ENCODE measurements at regions not wholly inside any gene's neighbourhood (a gene's known extent, or its start where the extent isn't known, plus 50 kb on each side); places are given as distances from the start of the nearest gene placed in this dataset.

DNA sequence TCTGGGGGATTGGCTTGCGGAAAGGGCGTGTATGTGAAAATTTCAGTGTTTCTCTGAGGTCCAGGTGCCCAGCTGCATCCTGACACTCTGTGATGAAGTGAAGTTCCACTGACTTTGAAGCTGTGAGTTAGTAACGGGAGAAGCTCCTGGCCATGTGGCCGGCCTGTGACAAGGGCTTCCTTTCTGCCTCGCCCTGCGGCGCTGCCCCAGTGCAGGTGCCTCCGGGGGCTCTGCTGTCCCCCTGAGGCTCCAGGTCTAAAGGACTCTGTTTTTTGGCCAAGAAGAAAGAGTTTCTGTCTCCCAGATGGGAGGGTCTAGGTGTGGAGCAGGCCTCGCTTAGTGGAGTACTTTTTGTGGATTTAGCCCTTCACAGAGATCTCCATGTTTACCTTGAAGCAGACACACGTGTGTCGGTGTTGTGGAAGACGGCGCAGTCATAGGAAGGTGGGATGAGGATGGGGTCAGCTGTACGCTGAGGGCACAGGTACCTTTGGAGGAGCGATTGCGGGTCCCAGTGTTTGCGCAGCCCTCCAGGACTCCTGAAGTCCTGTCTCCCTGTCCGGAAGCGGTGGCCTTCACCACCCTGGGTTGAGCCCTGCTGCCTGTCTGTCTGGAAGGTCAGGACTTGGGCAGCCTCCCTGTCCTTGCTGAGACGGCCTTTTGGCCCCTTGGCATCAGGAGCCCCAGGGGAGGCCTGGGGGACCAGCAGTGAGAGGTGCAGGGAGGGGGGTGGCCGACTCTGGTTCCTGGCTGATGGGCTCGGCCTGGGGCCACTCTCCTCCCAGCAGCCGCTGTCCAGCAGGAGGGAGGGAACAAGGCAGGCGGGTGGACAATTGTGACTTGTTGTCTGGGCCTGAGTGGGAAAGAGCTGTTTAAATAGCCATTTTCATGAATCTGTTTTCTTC lies 1249.3 kb downstream of the BRD1 start:
- no peak overlapping the region for H3K4me3 ChIP-seq
- H3K36me3 ChIP-seq, result no peaks in the 10 kb centered on the region
- H3K9me3 ChIP-seq, result no peaks in the 10 kb centered on the region
- H3K4me1 ChIP-seq, result peaks cover 3 to 27% (median 14%) of the 10 kb centered on the region in 4 donors
- 84 to 89% (median 87%) methylated on average over 23 to 24 of the region's 24 CpGs for WGBS, 5 donors
- TF ChIP-seq CTCF (IDR thresholded peaks at IDR 0.05) (no peak), POLR2A (IDR thresholded peaks at IDR 0.05) (no peak), EP300 (IDR thresholded peaks at IDR 0.05) (no peak), POLR2AphosphoS5 (IDR thresholded peaks at IDR 0.05) (no peak)
- intact Hi-C loops (cut with DNase I; ENCODE audit: low total_unique reads), result loop anchor here (10.0 kb wide), 2 partner anchors 726 to 1056 kb away; no protein-coding TSS in a partner anchor
- H3K27ac ChIP-seq, result no peak overlapping the region
- DNase-seq, result no peak
- peaks cover 14 to 53% (median 29%) of the 10 kb centered on the region in 3 donors for H3K27me3 ChIP-seq

GRCh38 chr22:48577691-48578090 lies 1250.0 kb downstream of the BRD1 start:
- no peak for DNase-seq
- no peaks in the 10 kb centered on the region for H3K9me3 ChIP-seq
- no peaks in the 10 kb centered on the region for H3K36me3 ChIP-seq
- intact Hi-C loops (cut with DNase I; ENCODE audit: low total_unique reads), result loop anchor here (10.0 kb wide), 2 partner anchors 727 to 1057 kb away; no protein-coding TSS in a partner anchor
- no peak overlapping the region for H3K27ac ChIP-seq
- no peak overlapping the region for H3K4me3 ChIP-seq
- 75 to 96% (median 81%) methylated on average over 2 to 8 of the region's 8 CpGs for WGBS, 5 donors
- H3K4me1 ChIP-seq, result peaks cover 3 to 27% (median 14%) of the 10 kb centered on the region in 4 donors
- peaks cover 14 to 60% (median 29%) of the 10 kb centered on the region in 3 donors for H3K27me3 ChIP-seq
- TF ChIP-seq CTCF (IDR thresholded peaks at IDR 0.05), result no peak
- no peak for TF ChIP-seq POLR2A (IDR thresholded peaks at IDR 0.05)
- TF ChIP-seq EP300 (IDR thresholded peaks at IDR 0.05), result no peak
- no peak for TF ChIP-seq POLR2AphosphoS5 (IDR thresholded peaks at IDR 0.05)

- Histone ChIP-seq H3K27ac (no peak overlapping the region), H3K4me1 (peaks cover 3 to 27% (median 14%) of the 10 kb centered on the region in 4 donors), H3K4me3 (peak overlapping the region; percentile 28 to 45 (median 37)), H3K27me3 (peaks cover 14 to 66% (median 29%) of the 10 kb centered on the region in 3 donors), H3K9me3 (peaks cover 0 to under 1% (median 0%) of the 10 kb centered on the region in 4 donors), H3K36me3 (no peaks in the 10 kb centered on the region)
- intact Hi-C loops (cut with DNase I; ENCODE audit: low total_unique reads), result loop anchor here (10.0 kb wide), 2 partner anchors 728 to 1058 kb away; no protein-coding TSS in a partner anchor
- no peak for DNase-seq
- TF ChIP-seq POLR2A (IDR thresholded peaks at IDR 0.05) (no peak), CTCF (IDR thresholded peaks at IDR 0.05) (no peak), POLR2AphosphoS5 (IDR thresholded peaks at IDR 0.05) (no peak), EP300 (IDR thresholded peaks at IDR 0.05) (no peak)
- WGBS, 5 donors, result 42 to 75% (median 47%) methylated on average over 8 to 29 of the region's 29 CpGs
Measured at GRCh38 chr22:48577014-48577690, 1250.5 kb downstream of the BRD1 start.

- peak in 1 of 2 donors; percentile 74 for DNase-seq
- Histone ChIP-seq H3K27ac (no peak overlapping the region), H3K4me3 (peak overlapping the region; percentile 28 to 45 (median 37)), H3K36me3 (no peaks in the 10 kb centered on the region), H3K27me3 (peaks cover 14 to 66% (median 29%) of the 10 kb centered on the region in 3 donors), H3K4me1 (peaks cover 3 to 27% (median 14%) of the 10 kb centered on the region in 4 donors), H3K9me3 (peaks cover 0 to 3% (median 0%) of the 10 kb centered on the region in 4 donors)
- 2 to 6% (median 3%) methylated on average over 37 to 103 of the region's 103 CpGs for WGBS, 5 donors
- TF ChIP-seq CTCF (IDR thresholded peaks at IDR 0.05), result peak in 3 of 7 experiments; percentile 11 to 35 (median 27)
- no peak for TF ChIP-seq POLR2AphosphoS5 (IDR thresholded peaks at IDR 0.05)
- intact Hi-C loops (cut with DNase I; ENCODE audit: low total_unique reads), result loop anchor here (10.0 kb wide), 2 partner anchors 728 to 1058 kb away; no protein-coding TSS in a partner anchor
Measured at GRCh38 chr22:48576333-48577013, 1251.2 kb downstream of the BRD1 start.
